ENCODE measurements at regions not wholly inside any gene's neighbourhood (a gene's known extent, or its start where the extent isn't known, plus 50 kb on each side); places are given as distances from the start of the nearest gene placed in this dataset.

DNA sequence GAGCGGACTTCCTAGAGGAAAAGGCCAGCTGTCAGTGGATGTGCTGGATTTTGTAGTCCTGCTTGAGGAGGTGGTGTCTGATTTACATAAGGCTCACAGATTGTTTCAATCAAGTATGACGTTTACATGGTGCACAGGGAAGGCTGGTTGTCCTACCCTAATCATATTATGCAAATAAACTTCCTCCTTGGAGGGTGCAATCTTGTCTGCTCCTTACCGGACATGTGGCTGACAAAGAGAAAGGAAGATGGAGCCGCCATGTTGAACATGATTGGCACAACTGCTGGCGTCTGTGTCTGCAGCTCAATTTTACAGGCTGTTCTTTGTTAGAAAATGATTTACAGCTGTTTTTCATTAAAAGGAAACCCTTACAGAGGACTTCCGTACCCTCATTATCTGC is 1656.1 kb downstream of the KCNT2 start:
- Mint-ChIP-seq H3K4me3 (no peak overlapping the region), H3K4me1 (no peaks in the 10 kb centered on the region), H3K27me3 (no peaks in the 10 kb centered on the region), H3K27ac (no peak overlapping the region), H3K9me3 (peaks cover 0 to 4% (median 0%) of the 10 kb centered on the region in 5 donors), H3K36me3 (no peaks in the 10 kb centered on the region)
- ChIA-PET CTCF (no interaction called here), POLR2A (no interaction called here)
- Histone ChIP-seq H3K36me3 (ENCODE audit: insufficient read depth, low read length) (no peaks in the 10 kb centered on the region), H3K4me3 (ENCODE audit: low read length) (no peak overlapping the region), H3K9me3 (ENCODE audit: low read length) (no peaks in the 10 kb centered on the region), H3K4me1 (ENCODE audit: insufficient read depth, low read length) (no peaks in the 10 kb centered on the region), H3K27ac (ENCODE audit: low read depth, low read length) (no peak overlapping the region), H3K27me3 (ENCODE audit: insufficient read depth, low read length, poor library complexity, severe bottlenecking) (no peaks in the 10 kb centered on the region)
- DNase-seq: no peak

DNA sequence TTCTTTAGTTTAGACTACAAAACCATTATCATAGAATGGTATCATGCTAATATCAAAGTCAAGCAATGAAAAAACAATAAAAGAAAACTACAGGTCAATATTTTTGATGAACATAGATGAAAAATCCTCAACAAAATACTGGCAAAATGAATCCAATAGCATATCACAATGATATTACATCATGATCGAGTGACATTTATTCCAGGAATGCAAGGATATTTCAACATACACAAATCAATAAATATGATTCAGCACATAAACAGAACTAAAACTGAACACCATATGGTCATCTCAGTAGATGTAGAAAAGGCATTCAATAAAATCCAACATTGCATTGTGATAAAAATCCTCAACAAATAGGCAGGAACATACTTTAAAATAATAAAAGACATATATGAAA is 1657.7 kb downstream of the KCNT2 start:
- no peak overlapping the region for H3K27ac ChIP-seq (ENCODE audit: low read depth, low read length)
- H3K4me1 Mint-ChIP-seq: no peaks in the 10 kb centered on the region
- no peak for DNase-seq
- H3K4me3 ChIP-seq (ENCODE audit: low read length): no peak overlapping the region
- H3K27me3 Mint-ChIP-seq: no peaks in the 10 kb centered on the region
- no peaks in the 10 kb centered on the region for H3K9me3 ChIP-seq (ENCODE audit: low read length)
- CTCF ChIA-PET: no interaction called here
- no peak overlapping the region for H3K4me3 Mint-ChIP-seq
- H3K9me3 Mint-ChIP-seq: peaks cover 0 to 5% (median 0%) of the 10 kb centered on the region in 5 donors
- no peaks in the 10 kb centered on the region for H3K27me3 ChIP-seq (ENCODE audit: insufficient read depth, low read length, poor library complexity, severe bottlenecking)
- H3K4me1 ChIP-seq (ENCODE audit: insufficient read depth, low read length): no peaks in the 10 kb centered on the region
- H3K27ac Mint-ChIP-seq: no peak overlapping the region
- no peaks in the 10 kb centered on the region for H3K36me3 ChIP-seq (ENCODE audit: insufficient read depth, low read length)
- no peaks in the 10 kb centered on the region for H3K36me3 Mint-ChIP-seq
- POLR2A ChIA-PET: no interaction called here

DNA sequence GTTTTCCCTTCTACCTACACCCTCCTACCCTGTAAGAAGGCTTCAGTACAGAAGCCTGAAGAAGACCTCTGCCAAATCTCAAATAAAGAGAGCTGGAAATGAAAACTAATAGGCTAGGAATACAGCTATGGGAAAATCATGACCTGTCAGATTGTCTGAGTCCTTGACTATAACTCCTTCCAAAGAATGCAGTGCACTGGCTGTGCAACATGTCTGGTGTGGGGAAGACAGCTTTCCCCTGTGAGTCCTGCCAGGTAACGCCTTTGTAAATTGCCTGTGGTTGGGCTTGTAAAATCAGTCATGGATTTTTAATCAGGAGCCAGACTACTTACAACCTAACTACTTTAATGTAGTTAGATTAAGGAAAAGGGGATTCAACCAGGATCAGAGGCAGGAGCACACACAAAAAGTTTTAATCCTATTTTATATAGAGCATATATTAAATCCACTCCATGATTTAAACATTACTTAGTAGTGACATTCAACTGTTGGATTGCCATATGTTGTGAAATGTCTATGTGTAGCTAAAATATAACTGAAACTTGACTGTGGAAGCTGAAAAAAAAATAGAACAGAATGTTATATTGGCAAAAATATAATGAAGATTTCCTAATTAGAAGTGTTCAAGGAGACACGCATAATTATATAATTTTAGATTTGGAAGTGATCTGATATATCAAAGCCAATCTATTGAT is 1667.8 kb downstream of the KCNT2 start:
- no peak for DNase-seq
- ChIA-PET CTCF (no interaction called here), POLR2A (no interaction called here)
- H3K27ac Mint-ChIP-seq: no peak overlapping the region
- H3K27ac ChIP-seq (ENCODE audit: low read depth, low read length): no peak overlapping the region
- H3K4me1 ChIP-seq (ENCODE audit: insufficient read depth, low read length): no peaks in the 10 kb centered on the region
- H3K36me3 Mint-ChIP-seq: no peaks in the 10 kb centered on the region
- H3K9me3 Mint-ChIP-seq: peaks cover 0 to 11% (median 0%) of the 10 kb centered on the region in 5 donors
- H3K36me3 ChIP-seq (ENCODE audit: insufficient read depth, low read length): no peaks in the 10 kb centered on the region
- no peaks in the 10 kb centered on the region for H3K4me1 Mint-ChIP-seq
- H3K27me3 ChIP-seq (ENCODE audit: insufficient read depth, low read length, poor library complexity, severe bottlenecking): no peaks in the 10 kb centered on the region
- H3K27me3 Mint-ChIP-seq: no peaks in the 10 kb centered on the region
- no peaks in the 10 kb centered on the region for H3K9me3 ChIP-seq (ENCODE audit: low read length)
- H3K4me3 Mint-ChIP-seq: no peak overlapping the region
- H3K4me3 ChIP-seq (ENCODE audit: low read length): no peak overlapping the region

- H3K27ac Mint-ChIP-seq: no peak overlapping the region
- Histone ChIP-seq H3K9me3 (ENCODE audit: low read length) (no peaks in the 10 kb centered on the region), H3K27ac (ENCODE audit: low read depth, low read length) (no peak overlapping the region), H3K4me3 (ENCODE audit: low read length) (no peak overlapping the region), H3K27me3 (ENCODE audit: insufficient read depth, low read length, poor library complexity, severe bottlenecking) (no peaks in the 10 kb centered on the region), H3K36me3 (ENCODE audit: insufficient read depth, low read length) (no peaks in the 10 kb centered on the region), H3K4me1 (ENCODE audit: insufficient read depth, low read length) (no peaks in the 10 kb centered on the region)
- DNase-seq: no peak
- peaks cover 0 to 3% (median 0%) of the 10 kb centered on the region in 5 donors for H3K9me3 Mint-ChIP-seq
- H3K4me3 Mint-ChIP-seq: no peak overlapping the region
- H3K36me3 Mint-ChIP-seq: no peaks in the 10 kb centered on the region
- H3K27me3 Mint-ChIP-seq: no peaks in the 10 kb centered on the region
- ChIA-PET POLR2A (no interaction called here), CTCF (no interaction called here)
- no peaks in the 10 kb centered on the region for H3K4me1 Mint-ChIP-seq
Observed at GRCh38 chr1:194935864-194936263, 1672.4 kb downstream of the KCNT2 start.

DNA sequence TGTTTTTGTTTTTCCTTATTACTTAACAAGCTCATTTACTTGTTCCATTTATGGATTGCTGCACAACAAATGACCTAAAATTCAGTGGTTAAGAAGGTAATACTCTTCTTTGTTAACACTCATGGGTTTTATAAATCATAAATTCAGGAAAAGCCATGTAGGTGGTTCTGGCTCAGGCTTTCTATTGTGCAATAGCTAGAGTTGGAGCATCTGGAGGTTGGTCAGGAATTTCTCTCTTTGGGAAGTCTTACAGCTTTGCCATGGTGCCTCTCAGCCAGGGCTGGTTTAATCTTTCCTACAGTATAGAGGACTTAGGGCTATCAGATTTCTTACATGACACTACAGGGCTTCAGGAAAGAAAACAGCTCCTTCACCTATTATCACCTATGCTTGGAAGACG is 1677.1 kb downstream of the KCNT2 start:
- Histone ChIP-seq H3K27ac (ENCODE audit: low read depth, low read length) (no peak overlapping the region), H3K9me3 (ENCODE audit: low read length) (no peaks in the 10 kb centered on the region), H3K36me3 (ENCODE audit: insufficient read depth, low read length) (no peaks in the 10 kb centered on the region), H3K4me1 (ENCODE audit: insufficient read depth, low read length) (no peaks in the 10 kb centered on the region), H3K4me3 (ENCODE audit: low read length) (no peak overlapping the region), H3K27me3 (ENCODE audit: insufficient read depth, low read length, poor library complexity, severe bottlenecking) (no peaks in the 10 kb centered on the region)
- H3K4me3 Mint-ChIP-seq: no peak overlapping the region
- peaks cover 0 to 3% (median 0%) of the 10 kb centered on the region in 5 donors for H3K9me3 Mint-ChIP-seq
- ChIA-PET CTCF (no interaction called here), POLR2A (no interaction called here)
- H3K27me3 Mint-ChIP-seq: no peaks in the 10 kb centered on the region
- H3K4me1 Mint-ChIP-seq: no peaks in the 10 kb centered on the region
- H3K27ac Mint-ChIP-seq: no peak overlapping the region
- H3K36me3 Mint-ChIP-seq: no peaks in the 10 kb centered on the region
- no peak for DNase-seq

GRCh38 chr1:194930132-194930531 is 1678.1 kb downstream of the KCNT2 start:
- no peaks in the 10 kb centered on the region for H3K36me3 ChIP-seq (ENCODE audit: insufficient read depth, low read length)
- Mint-ChIP-seq H3K9me3 (peaks cover 0 to 3% (median 0%) of the 10 kb centered on the region in 5 donors), H3K4me1 (no peaks in the 10 kb centered on the region), H3K27ac (no peak overlapping the region), H3K27me3 (no peaks in the 10 kb centered on the region), H3K4me3 (no peak overlapping the region), H3K36me3 (no peaks in the 10 kb centered on the region)
- H3K27me3 ChIP-seq (ENCODE audit: insufficient read depth, low read length, poor library complexity, severe bottlenecking): no peaks in the 10 kb centered on the region
- H3K4me1 ChIP-seq (ENCODE audit: insufficient read depth, low read length): no peaks in the 10 kb centered on the region
- DNase-seq: no peak
- no peak overlapping the region for H3K27ac ChIP-seq (ENCODE audit: low read depth, low read length)
- H3K4me3 ChIP-seq (ENCODE audit: low read length): no peak overlapping the region
- no peaks in the 10 kb centered on the region for H3K9me3 ChIP-seq (ENCODE audit: low read length)
- ChIA-PET CTCF (no interaction called here), POLR2A (no interaction called here)

DNA sequence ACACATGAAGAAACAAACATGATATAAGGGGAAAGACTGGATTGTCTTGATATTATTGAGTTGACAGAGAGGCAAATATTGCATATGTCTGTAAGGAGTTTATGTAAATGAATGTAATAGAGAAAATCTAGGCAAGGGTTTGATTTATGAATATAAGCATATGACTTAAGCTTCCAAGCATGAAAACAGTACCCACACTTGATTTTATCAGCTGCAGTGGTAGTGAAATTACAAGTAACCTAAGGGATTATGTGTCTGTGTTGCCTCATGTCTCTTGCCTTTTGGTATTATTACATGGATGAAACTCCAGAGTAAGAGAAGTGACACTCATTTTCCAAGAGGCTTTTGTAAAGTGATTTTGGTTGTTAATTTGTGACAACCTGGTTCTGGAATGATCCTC is 1678.9 kb downstream of the KCNT2 start:
- Histone ChIP-seq H3K9me3 (ENCODE audit: low read length) (no peaks in the 10 kb centered on the region), H3K27me3 (ENCODE audit: insufficient read depth, low read length, poor library complexity, severe bottlenecking) (no peaks in the 10 kb centered on the region)
- POLR2A ChIA-PET: no interaction called here

DNA sequence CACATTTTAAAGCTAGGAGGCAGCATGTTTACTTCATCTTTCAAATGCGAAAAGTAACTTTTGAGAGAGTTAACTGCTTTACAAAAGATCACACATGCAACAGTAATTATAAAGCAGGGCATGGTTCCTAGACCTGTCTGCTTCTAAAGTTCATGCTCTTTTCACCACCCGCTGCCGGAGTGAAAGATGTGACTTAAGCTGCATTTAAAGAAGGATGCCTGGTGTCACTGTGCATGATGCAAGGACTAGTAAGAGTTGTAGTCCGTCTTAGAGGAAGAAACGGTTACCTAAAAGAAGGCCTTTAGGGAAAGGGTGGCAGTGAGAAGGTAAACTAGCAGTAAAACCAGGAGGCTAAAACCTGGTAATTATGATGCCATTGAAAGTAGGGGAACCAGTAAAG is 1689.1 kb downstream of the KCNT2 start:
- no peak overlapping the region for H3K27ac ChIP-seq (ENCODE audit: low read depth, low read length)
- CTCF ChIA-PET: no interaction called here
- H3K36me3 Mint-ChIP-seq: no peaks in the 10 kb centered on the region
- no peak overlapping the region for H3K4me3 Mint-ChIP-seq
- no peaks in the 10 kb centered on the region for H3K36me3 ChIP-seq (ENCODE audit: insufficient read depth, low read length)
- POLR2A ChIA-PET: no interaction called here
- no peak overlapping the region for H3K4me3 ChIP-seq (ENCODE audit: low read length)
- H3K9me3 Mint-ChIP-seq: no peaks in the 10 kb centered on the region
- H3K4me1 Mint-ChIP-seq: no peaks in the 10 kb centered on the region
- no peaks in the 10 kb centered on the region for H3K4me1 ChIP-seq (ENCODE audit: insufficient read depth, low read length)
- H3K27ac Mint-ChIP-seq: no peak overlapping the region
- H3K27me3 ChIP-seq (ENCODE audit: insufficient read depth, low read length, poor library complexity, severe bottlenecking): no peaks in the 10 kb centered on the region
- H3K27me3 Mint-ChIP-seq: no peaks in the 10 kb centered on the region
- no peak for DNase-seq
- no peaks in the 10 kb centered on the region for H3K9me3 ChIP-seq (ENCODE audit: low read length)

More for the DNA sequence above, 1678.9 kb downstream of the KCNT2 start:
- Mint-ChIP-seq H3K27ac (no peak overlapping the region), H3K4me3 (no peak overlapping the region), H3K9me3 (no peaks in the 10 kb centered on the region), H3K4me1 (no peaks in the 10 kb centered on the region), H3K27me3 (no peaks in the 10 kb centered on the region), H3K36me3 (no peaks in the 10 kb centered on the region)
- no peaks in the 10 kb centered on the region for H3K36me3 ChIP-seq (ENCODE audit: insufficient read depth, low read length)
- H3K4me1 ChIP-seq (ENCODE audit: insufficient read depth, low read length): no peaks in the 10 kb centered on the region
- DNase-seq: no peak
- no peak overlapping the region for H3K27ac ChIP-seq (ENCODE audit: low read depth, low read length)
- CTCF ChIA-PET: no interaction called here
- H3K4me3 ChIP-seq (ENCODE audit: low read length): no peak overlapping the region

GRCh38 chr1:194917769-194918168 is 1690.5 kb downstream of the KCNT2 start:
- no peak overlapping the region for H3K4me3 Mint-ChIP-seq
- ChIA-PET POLR2A (no interaction called here), CTCF (no interaction called here)
- Histone ChIP-seq H3K9me3 (ENCODE audit: low read length) (no peaks in the 10 kb centered on the region), H3K27ac (ENCODE audit: low read depth, low read length) (no peak overlapping the region), H3K36me3 (ENCODE audit: insufficient read depth, low read length) (no peaks in the 10 kb centered on the region), H3K4me1 (ENCODE audit: insufficient read depth, low read length) (no peaks in the 10 kb centered on the region), H3K4me3 (ENCODE audit: low read length) (no peak overlapping the region), H3K27me3 (ENCODE audit: insufficient read depth, low read length, poor library complexity, severe bottlenecking) (no peaks in the 10 kb centered on the region)
- no peaks in the 10 kb centered on the region for H3K36me3 Mint-ChIP-seq
- H3K27me3 Mint-ChIP-seq: no peaks in the 10 kb centered on the region
- H3K4me1 Mint-ChIP-seq: no peaks in the 10 kb centered on the region
- no peak overlapping the region for H3K27ac Mint-ChIP-seq
- peaks cover 0 to 2% (median 0%) of the 10 kb centered on the region in 5 donors for H3K9me3 Mint-ChIP-seq
- no peak for DNase-seq
